ENCODE measurements at regions not wholly inside any gene's neighbourhood (a gene's known extent, or its start where the extent isn't known, plus 50 kb on each side); places are given as distances from the start of the nearest gene placed in this dataset.
A peak's percentile ranks its signal among the peaks of the same experiment; 100 is the strongest.

- Mint-ChIP-seq H3K9me3 (no peaks in the 10 kb centered on the region; the same call in 1 of the 2 replicates), H3K27me3 (ENCODE audit: insufficient read depth) (no peaks in the 10 kb centered on the region), H3K4me3 (peak overlapping the region; percentile 25; the same call in 1 of the 2 replicates), H3K27ac (no peak overlapping the region), H3K36me3 (ENCODE audit: low read depth) (no peaks in the 10 kb centered on the region), H3K4me1 (ENCODE audit: low read depth) (peaks cover 12% of the 10 kb centered on the region; the same call in 1 of the 2 replicates)
- no peak for TF ChIP-seq CTCF (IDR thresholded peaks at IDR 0.05)
- no peak for DNase-seq
Measured at GRCh38 chr13:47168618-47169017, 271.8 kb upstream of the HTR2A start.

GRCh38 chr13:47168066-47168465 lies 271.2 kb upstream of the HTR2A start:
- no peak for TF ChIP-seq CTCF (IDR thresholded peaks at IDR 0.05)
- Mint-ChIP-seq H3K27me3 (ENCODE audit: insufficient read depth) (no peaks in the 10 kb centered on the region), H3K27ac (no peak overlapping the region), H3K36me3 (ENCODE audit: low read depth) (no peaks in the 10 kb centered on the region), H3K4me1 (ENCODE audit: low read depth) (peaks cover 12% of the 10 kb centered on the region; the same call in 1 of the 2 replicates), H3K4me3 (peak overlapping the region; percentile 15; the same call in 1 of the 2 replicates), H3K9me3 (no peaks in the 10 kb centered on the region; the same call in 1 of the 2 replicates)
- DNase-seq, result peak; percentile 33

GRCh38 chr13:47166336-47166735 lies 269.5 kb upstream of the HTR2A start:
- no peak for DNase-seq
- Mint-ChIP-seq H3K36me3 (ENCODE audit: low read depth) (no peaks in the 10 kb centered on the region), H3K27me3 (ENCODE audit: insufficient read depth) (no peaks in the 10 kb centered on the region)

GRCh38 chr13:47159853-47160550 lies 263.1 kb upstream of the HTR2A start:
- Mint-ChIP-seq H3K4me3 (no peak overlapping the region), H3K27me3 (ENCODE audit: insufficient read depth) (no peaks in the 10 kb centered on the region), H3K4me1 (ENCODE audit: low read depth) (no peaks in the 10 kb centered on the region), H3K9me3 (peaks cover 13% of the 10 kb centered on the region), H3K36me3 (ENCODE audit: low read depth) (peaks cover 7% of the 10 kb centered on the region), H3K27ac (no peak overlapping the region)
- no peak for DNase-seq
- no peak for TF ChIP-seq CTCF (IDR thresholded peaks at IDR 0.05)

More at GRCh38 chr13:47166336-47166735, 269.5 kb upstream of the HTR2A start:
- peaks cover 12% of the 10 kb centered on the region; the same call in 1 of the 2 replicates for H3K4me1 Mint-ChIP-seq (ENCODE audit: low read depth)
- H3K9me3 Mint-ChIP-seq, result peaks cover 3% of the 10 kb centered on the region
- TF ChIP-seq CTCF (IDR thresholded peaks at IDR 0.05), result no peak
- no peak overlapping the region for H3K27ac Mint-ChIP-seq
- no peak overlapping the region for H3K4me3 Mint-ChIP-seq

- Mint-ChIP-seq H3K4me1 (ENCODE audit: low read depth) (no peaks in the 10 kb centered on the region), H3K27me3 (ENCODE audit: insufficient read depth) (no peaks in the 10 kb centered on the region), H3K27ac (no peak overlapping the region), H3K9me3 (peaks cover 13% of the 10 kb centered on the region), H3K36me3 (ENCODE audit: low read depth) (peaks cover 7% of the 10 kb centered on the region), H3K4me3 (no peak overlapping the region)
- TF ChIP-seq CTCF (IDR thresholded peaks at IDR 0.05), result no peak
- DNase-seq, result no peak
Measured at GRCh38 chr13:47158593-47158992, 261.7 kb upstream of the HTR2A start.
